ENCODE measurements at regions not wholly inside any gene's neighbourhood (a gene's known extent, or its start where the extent isn't known, plus 50 kb on each side); places are given as distances from the start of the nearest gene placed in this dataset.
"Not testable (repeated sequence)": the region's sequence is repeated elsewhere in the genome, so short reads cannot be mapped to it uniquely, and the experiment has no call there.

DNA sequence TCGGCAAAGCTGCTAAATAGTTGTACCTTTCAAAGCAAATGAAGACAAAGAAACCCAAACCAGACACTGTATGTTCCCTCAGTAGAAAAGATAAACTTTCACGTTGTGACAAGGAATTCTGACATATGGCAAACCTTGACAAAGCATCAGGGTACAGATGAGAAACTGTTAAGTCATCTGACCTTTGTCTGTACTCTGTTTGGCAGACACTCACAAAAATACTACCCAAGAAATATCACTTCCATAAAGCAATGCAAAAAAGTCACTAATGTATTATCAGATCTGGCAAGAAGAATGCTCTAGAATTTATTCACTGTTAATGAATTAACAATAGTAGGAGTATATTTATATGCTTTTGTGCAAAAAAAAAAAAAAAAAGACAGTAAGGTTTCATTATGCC is 843.7 kb downstream of the DIAPH3 start:
- Histone ChIP-seq H3K27ac (no peak overlapping the region), H4K20me1 (ENCODE audit: insufficient read depth) (no peaks in the 10 kb centered on the region), H2AFZ (ENCODE audit: low read depth) (no peak overlapping the region), H3K36me3 (ENCODE audit: insufficient read depth) (no peaks in the 10 kb centered on the region), H3K9ac (no peak overlapping the region), H3K27me3 (ENCODE audit: insufficient read depth, low read depth) (no peaks in the 10 kb centered on the region), H3K79me2 (ENCODE audit: insufficient read depth, low read depth) (no peaks in the 10 kb centered on the region), H3K4me1 (ENCODE audit: low read depth, poor library complexity, severe bottlenecking) (no peaks in the 10 kb centered on the region), H3K4me2 (no peak overlapping the region), H3K4me3 (IDR thresholded peaks at IDR 0.05; ENCODE audit: insufficient read depth, low read depth, low read length) (no peak overlapping the region)
- TF ChIP-seq CTCF (conservative IDR thresholded peaks at IDR 0.05; ENCODE audit: low read depth, low read length) = no peak

DNA sequence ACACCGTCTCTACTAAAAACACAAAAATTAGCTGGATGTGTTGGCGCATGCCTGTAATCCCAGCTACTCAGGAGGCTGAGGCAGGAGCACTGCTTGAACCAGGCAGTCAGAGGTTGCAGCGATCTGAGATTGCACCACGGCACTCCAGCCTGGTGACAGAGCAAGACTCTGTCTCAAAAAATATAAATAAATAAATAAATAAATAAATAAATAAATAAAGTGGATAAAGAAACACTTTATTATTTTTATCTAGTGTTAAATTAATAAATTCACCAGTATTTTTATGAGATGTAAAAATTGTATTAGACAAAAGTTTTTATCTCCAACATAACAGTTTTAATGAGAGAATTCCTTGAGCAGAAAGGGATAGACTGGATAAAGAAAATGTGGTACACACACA is 839.3 kb downstream of the DIAPH3 start:
- H3K27me3 ChIP-seq (ENCODE audit: insufficient read depth, low read depth); H4K20me1 ChIP-seq (ENCODE audit: insufficient read depth); H3K27ac ChIP-seq; H3K4me1 ChIP-seq (ENCODE audit: low read depth, poor library complexity, severe bottlenecking); H3K9ac ChIP-seq; H2AFZ ChIP-seq (ENCODE audit: low read depth); H3K4me2 ChIP-seq; H3K79me2 ChIP-seq (ENCODE audit: insufficient read depth, low read depth); H3K36me3 ChIP-seq (ENCODE audit: insufficient read depth); H3K4me3 ChIP-seq (IDR thresholded peaks at IDR 0.05; ENCODE audit: insufficient read depth, low read depth, low read length): not testable (repeated sequence)

DNA sequence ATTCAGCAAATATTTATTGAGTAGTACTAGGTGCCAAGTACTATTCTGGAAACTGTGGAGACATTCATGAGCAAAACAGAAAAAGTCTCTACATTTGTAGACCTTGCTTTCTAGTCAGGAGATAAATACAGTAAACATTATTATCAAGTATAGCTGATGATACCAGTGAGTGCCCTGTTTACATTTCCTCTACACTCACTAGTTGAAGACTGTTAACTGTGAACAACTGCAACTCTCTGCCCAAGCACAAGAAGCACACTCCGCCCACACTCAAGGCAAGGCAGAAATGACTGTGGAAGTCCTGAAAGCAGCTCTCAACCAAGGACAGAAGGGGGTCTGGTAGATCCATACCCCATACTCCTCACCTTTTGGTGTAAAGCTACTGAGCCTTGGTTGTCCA is 837.0 kb downstream of the DIAPH3 start:
- Histone ChIP-seq H2AFZ (ENCODE audit: low read depth) (no peak overlapping the region), H3K79me2 (ENCODE audit: insufficient read depth, low read depth) (no peaks in the 10 kb centered on the region), H3K4me1 (ENCODE audit: low read depth, poor library complexity, severe bottlenecking) (no peaks in the 10 kb centered on the region), H3K4me3 (IDR thresholded peaks at IDR 0.05; ENCODE audit: insufficient read depth, low read depth, low read length) (no peak overlapping the region), H3K27me3 (ENCODE audit: insufficient read depth, low read depth) (no peaks in the 10 kb centered on the region), H3K36me3 (ENCODE audit: insufficient read depth) (no peaks in the 10 kb centered on the region), H3K27ac (no peak overlapping the region), H3K4me2 (no peak overlapping the region), H3K9ac (no peak overlapping the region), H4K20me1 (ENCODE audit: insufficient read depth) (no peaks in the 10 kb centered on the region)
- TF ChIP-seq CTCF (conservative IDR thresholded peaks at IDR 0.05; ENCODE audit: low read depth, low read length) = no peak

DNA sequence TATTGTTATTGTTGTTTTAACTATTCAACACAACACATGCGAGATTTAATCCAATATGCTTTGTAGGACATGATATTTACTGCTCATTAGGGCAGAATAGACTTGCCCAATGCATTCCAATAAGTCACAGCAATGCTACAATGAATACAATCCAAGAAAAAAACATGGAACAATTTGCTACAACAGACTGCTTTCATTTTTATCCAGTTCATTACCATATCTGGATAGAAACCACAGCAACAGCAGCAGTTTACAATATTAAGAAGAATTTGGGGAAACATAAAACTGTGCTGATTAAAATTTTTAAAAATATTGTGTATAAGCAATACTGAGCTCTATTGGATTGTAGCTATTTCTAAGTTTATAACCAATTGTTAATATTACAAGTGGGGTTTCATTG is 833.0 kb downstream of the DIAPH3 start:
- Histone ChIP-seq H4K20me1 (ENCODE audit: insufficient read depth) (no peaks in the 10 kb centered on the region), H2AFZ (ENCODE audit: low read depth) (no peak overlapping the region), H3K79me2 (ENCODE audit: insufficient read depth, low read depth) (no peaks in the 10 kb centered on the region), H3K4me2 (no peak overlapping the region), H3K4me1 (ENCODE audit: low read depth, poor library complexity, severe bottlenecking) (no peaks in the 10 kb centered on the region), H3K27me3 (ENCODE audit: insufficient read depth, low read depth) (no peaks in the 10 kb centered on the region), H3K27ac (no peak overlapping the region), H3K36me3 (ENCODE audit: insufficient read depth) (no peaks in the 10 kb centered on the region), H3K9ac (no peak overlapping the region), H3K4me3 (IDR thresholded peaks at IDR 0.05; ENCODE audit: insufficient read depth, low read depth, low read length) (no peak overlapping the region)
- TF ChIP-seq CTCF (conservative IDR thresholded peaks at IDR 0.05; ENCODE audit: low read depth, low read length) = no peak

DNA sequence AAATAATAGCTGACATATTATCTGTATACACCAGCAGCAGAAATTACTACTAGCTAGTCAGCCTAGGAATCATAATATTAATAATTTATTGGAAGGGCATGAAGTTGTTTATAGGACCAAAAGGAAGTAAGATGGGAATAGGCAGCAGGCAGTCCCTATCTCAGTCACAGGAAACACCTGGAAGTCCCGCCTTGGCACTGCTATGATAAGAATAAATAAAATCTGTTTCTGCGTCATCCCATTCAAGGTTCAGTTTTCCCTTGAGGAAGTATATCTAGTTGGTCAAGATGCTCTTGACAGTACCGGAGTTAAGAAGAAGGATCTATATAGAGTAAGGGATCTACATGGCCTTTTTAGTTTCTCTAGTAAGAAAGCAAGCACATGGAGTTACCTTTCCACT is 830.8 kb downstream of the DIAPH3 start:
- no peak overlapping the region for H3K9ac ChIP-seq
- TF ChIP-seq CTCF (conservative IDR thresholded peaks at IDR 0.05; ENCODE audit: low read depth, low read length) = no peak
- no peaks in the 10 kb centered on the region for H3K79me2 ChIP-seq (ENCODE audit: insufficient read depth, low read depth)
- H3K27me3 ChIP-seq (ENCODE audit: insufficient read depth, low read depth) = no peaks in the 10 kb centered on the region
- H3K4me3 ChIP-seq (IDR thresholded peaks at IDR 0.05; ENCODE audit: insufficient read depth, low read depth, low read length) = no peak overlapping the region
- H3K4me1 ChIP-seq (ENCODE audit: low read depth, poor library complexity, severe bottlenecking) = no peaks in the 10 kb centered on the region
- H4K20me1 ChIP-seq (ENCODE audit: insufficient read depth) = no peaks in the 10 kb centered on the region
- no peak overlapping the region for H2AFZ ChIP-seq (ENCODE audit: low read depth)
- no peak overlapping the region for H3K4me2 ChIP-seq
- no peaks in the 10 kb centered on the region for H3K36me3 ChIP-seq (ENCODE audit: insufficient read depth)
- no peak overlapping the region for H3K27ac ChIP-seq
